Activated T-helper 1 cell treated with anti-CD3 and anti-CD28 coated beads, Interleukin-12 subunit alpha, Interleukin-12 subunit beta, Interleukin-2, Interleukin-4 antibody, amounts not matched to agents 30 ng/mL and 10 ng/mL and 1 ng/mL, durations not matched to agents 14 hours and 24 hours and 36 hours (primary cell): ENCODE measurements at regions not wholly inside any gene's neighbourhood (a gene's known extent, or its start where the extent isn't known, plus 50 kb on each side); places are given as distances from the start of the nearest gene placed in this dataset.

Experiments used
- DNase-seq: peaks from one replicate; pipeline ENCODE4 v3.0.0; 2021; ENCODE audit warnings: low spot score
- H3K27ac Mint-ChIP-seq: one replicate; pipeline ENCODE4 v1.8.0; 2021; ENCODE audit warnings: mild to moderate bottlenecking, mixed read lengths
- H3K27me3 Mint-ChIP-seq: one replicate; pipeline ENCODE4 v1.8.0; 2022; ENCODE audit warnings: mild to moderate bottlenecking, moderate library complexity, mixed read lengths; ENCODE audit not compliant: insufficient read depth
- H3K36me3 Mint-ChIP-seq: one replicate; pipeline ENCODE4 v1.8.0; 2021; ENCODE audit warnings: low read depth, mixed read lengths
- H3K4me1 Mint-ChIP-seq: one replicate; pipeline ENCODE4 v1.8.0; 2021; ENCODE audit warnings: low read depth, mixed read lengths
- H3K4me3 Mint-ChIP-seq: one replicate; pipeline ENCODE4 v1.8.0; 2021; ENCODE audit warnings: mild to moderate bottlenecking, moderate library complexity, mixed read lengths
- H3K9me3 Mint-ChIP-seq: one replicate; pipeline ENCODE4 v1.8.0; 2021; ENCODE audit warnings: mixed read lengths
- intact Hi-C: fragments of 100-400 bp; cut with micrococcal nuclease; formaldehyde crosslinking; loops from one replicate; pipeline ENCODE4 v1.15.1; 2024

- H3K27ac Mint-ChIP-seq, result no peak overlapping the region
- H3K27me3 Mint-ChIP-seq, result peaks cover 1% of the 10 kb centered on the region
- H3K4me3 Mint-ChIP-seq, result no peak overlapping the region
- DNase-seq, result no peak
- intact Hi-C loops, result no loop called here
- no peaks in the 10 kb centered on the region for H3K9me3 Mint-ChIP-seq
- no peaks in the 10 kb centered on the region for H3K36me3 Mint-ChIP-seq
- H3K4me1 Mint-ChIP-seq, result no peaks in the 10 kb centered on the region
These were observed 63.6 kb upstream of the SIRPA start for GRCh38 chr20:1831606-1832005.

GRCh38 chr20:1831096-1831495, 64.1 kb upstream of the SIRPA start:
- Mint-ChIP-seq H3K9me3 (no peaks in the 10 kb centered on the region), H3K4me3 (no peak overlapping the region), H3K27ac (no peak overlapping the region), H3K36me3 (no peaks in the 10 kb centered on the region), H3K4me1 (no peaks in the 10 kb centered on the region), H3K27me3 (peaks cover 1% of the 10 kb centered on the region)
- intact Hi-C loops, result no loop called here
- DNase-seq, result no peak

DNA sequence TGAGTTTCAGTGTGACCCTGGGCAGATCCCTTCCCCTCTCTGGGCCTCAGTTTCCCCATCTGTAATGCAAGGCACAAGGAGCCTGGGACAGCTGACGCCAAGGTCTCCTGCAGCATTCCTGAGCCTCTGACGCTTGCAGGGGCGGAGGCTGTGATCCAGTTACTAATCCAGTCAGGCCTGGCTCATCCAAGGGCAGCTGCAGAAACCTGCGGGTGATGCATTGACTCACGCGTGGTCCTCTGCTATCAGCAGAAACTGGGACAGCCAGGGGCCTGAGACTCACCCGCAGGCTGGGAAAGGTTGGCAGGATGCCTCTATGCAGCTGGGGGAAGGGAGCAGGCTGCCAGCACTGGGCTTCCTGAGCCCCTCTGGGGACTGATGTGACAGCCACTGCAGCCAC, 65.0 kb upstream of the SIRPA start:
- Mint-ChIP-seq H3K9me3 (no peaks in the 10 kb centered on the region), H3K4me1 (no peaks in the 10 kb centered on the region), H3K27me3 (no peaks in the 10 kb centered on the region), H3K4me3 (no peak overlapping the region), H3K36me3 (no peaks in the 10 kb centered on the region), H3K27ac (no peak overlapping the region)
- intact Hi-C loops, result no loop called here
- no peak for DNase-seq

DNA sequence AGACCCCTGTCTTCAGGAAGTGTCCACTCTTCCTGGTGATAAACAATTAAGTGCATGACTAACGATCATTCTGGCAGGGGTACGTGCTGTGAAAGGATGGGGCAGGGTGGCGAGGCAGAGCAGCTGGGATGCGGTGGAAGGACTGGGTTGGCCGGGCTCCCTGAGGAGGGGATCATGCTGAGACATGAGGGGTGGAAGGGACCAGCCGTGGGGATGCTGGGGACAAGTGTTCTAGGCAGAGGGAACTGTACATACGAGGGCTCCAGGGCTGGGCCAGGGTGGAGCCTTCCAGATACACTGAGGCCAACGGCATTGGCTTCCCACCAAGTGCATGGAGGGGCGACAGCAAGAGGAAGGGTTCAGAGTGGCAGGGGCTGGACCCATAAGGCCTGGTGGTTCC, 65.7 kb upstream of the SIRPA start:
- no peaks in the 10 kb centered on the region for H3K27me3 Mint-ChIP-seq
- intact Hi-C loops, result no loop called here
- no peaks in the 10 kb centered on the region for H3K36me3 Mint-ChIP-seq
- no peak overlapping the region for H3K27ac Mint-ChIP-seq
- H3K4me3 Mint-ChIP-seq, result no peak overlapping the region
- no peaks in the 10 kb centered on the region for H3K9me3 Mint-ChIP-seq
- no peaks in the 10 kb centered on the region for H3K4me1 Mint-ChIP-seq
- DNase-seq, result no peak

- Mint-ChIP-seq H3K36me3 (no peaks in the 10 kb centered on the region), H3K4me1 (no peaks in the 10 kb centered on the region), H3K27me3 (no peaks in the 10 kb centered on the region), H3K4me3 (no peak overlapping the region), H3K9me3 (no peaks in the 10 kb centered on the region), H3K27ac (no peak overlapping the region)
- intact Hi-C loops, result no loop called here
- no peak for DNase-seq
These were observed 66.4 kb upstream of the SIRPA start for GRCh38 chr20:1828786-1829131.

GRCh38 chr20:1827974-1828785, 67.0 kb upstream of the SIRPA start:
- Mint-ChIP-seq H3K36me3 (no peaks in the 10 kb centered on the region), H3K27me3 (no peaks in the 10 kb centered on the region), H3K4me1 (no peaks in the 10 kb centered on the region), H3K27ac (no peak overlapping the region), H3K9me3 (peaks cover 1% of the 10 kb centered on the region), H3K4me3 (no peak overlapping the region)
- intact Hi-C loops, result no loop called here
- no peak for DNase-seq

GRCh38 chr20:1827510-1827973, 67.7 kb upstream of the SIRPA start:
- Mint-ChIP-seq H3K4me1 (no peaks in the 10 kb centered on the region), H3K27me3 (no peaks in the 10 kb centered on the region), H3K4me3 (no peak overlapping the region), H3K9me3 (peaks cover 7% of the 10 kb centered on the region), H3K36me3 (no peaks in the 10 kb centered on the region), H3K27ac (no peak overlapping the region)
- intact Hi-C loops, result no loop called here
- DNase-seq, result no peak

DNA sequence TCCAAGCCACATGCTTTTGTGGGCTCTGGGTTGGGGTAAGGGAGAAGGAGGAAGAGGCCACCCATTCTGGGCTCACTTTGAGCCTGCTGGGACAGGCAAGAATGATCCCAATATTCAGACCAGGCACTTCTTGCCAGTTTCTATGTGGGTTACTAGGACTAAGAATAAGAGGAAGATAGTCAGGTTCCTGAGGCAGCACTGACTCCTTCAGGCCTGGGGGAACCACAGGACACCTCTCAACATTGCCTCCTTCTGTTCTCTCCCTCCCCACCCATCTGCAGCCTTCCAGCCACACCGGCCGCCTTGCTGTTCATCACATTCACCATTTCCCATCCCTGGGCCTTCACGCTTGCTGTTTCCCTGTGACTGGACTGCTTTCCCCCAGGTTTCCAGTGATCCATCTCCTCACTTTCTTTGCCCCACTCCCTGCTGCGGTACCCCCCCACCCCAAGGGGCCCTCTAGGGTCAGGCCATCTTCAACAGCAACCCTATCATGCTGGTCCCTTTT, 69.2 kb upstream of the SIRPA start:
- Mint-ChIP-seq H3K36me3 (no peaks in the 10 kb centered on the region), H3K4me1 (no peaks in the 10 kb centered on the region), H3K4me3 (no peak overlapping the region), H3K27ac (no peak overlapping the region), H3K9me3 (peaks cover 21% of the 10 kb centered on the region), H3K27me3 (no peaks in the 10 kb centered on the region)
- intact Hi-C loops, result no loop called here
- no peak for DNase-seq

GRCh38 chr20:1825507-1825906, 69.7 kb upstream of the SIRPA start:
- no peaks in the 10 kb centered on the region for H3K27me3 Mint-ChIP-seq
- H3K4me1 Mint-ChIP-seq, result no peaks in the 10 kb centered on the region
- H3K27ac Mint-ChIP-seq, result no peak overlapping the region
- H3K36me3 Mint-ChIP-seq, result no peaks in the 10 kb centered on the region
- H3K4me3 Mint-ChIP-seq, result no peak overlapping the region
- peaks cover 22% of the 10 kb centered on the region for H3K9me3 Mint-ChIP-seq
- intact Hi-C loops, result no loop called here
- DNase-seq, result no peak

GRCh38 chr20:1824834-1825233, 70.4 kb upstream of the SIRPA start:
- no peaks in the 10 kb centered on the region for H3K36me3 Mint-ChIP-seq
- DNase-seq, result no peak
- H3K27me3 Mint-ChIP-seq, result no peaks in the 10 kb centered on the region
- intact Hi-C loops, result no loop called here
- no peak overlapping the region for H3K4me3 Mint-ChIP-seq
- H3K27ac Mint-ChIP-seq, result no peak overlapping the region
- H3K9me3 Mint-ChIP-seq, result peaks cover 22% of the 10 kb centered on the region
- H3K4me1 Mint-ChIP-seq, result no peaks in the 10 kb centered on the region

GRCh38 chr20:1824181-1824580, 71.0 kb upstream of the SIRPA start:
- Mint-ChIP-seq H3K27me3 (no peaks in the 10 kb centered on the region), H3K9me3 (peaks cover 22% of the 10 kb centered on the region), H3K4me1 (no peaks in the 10 kb centered on the region), H3K4me3 (no peak overlapping the region), H3K27ac (no peak overlapping the region), H3K36me3 (no peaks in the 10 kb centered on the region)
- intact Hi-C loops, result no loop called here
- DNase-seq, result no peak

DNA sequence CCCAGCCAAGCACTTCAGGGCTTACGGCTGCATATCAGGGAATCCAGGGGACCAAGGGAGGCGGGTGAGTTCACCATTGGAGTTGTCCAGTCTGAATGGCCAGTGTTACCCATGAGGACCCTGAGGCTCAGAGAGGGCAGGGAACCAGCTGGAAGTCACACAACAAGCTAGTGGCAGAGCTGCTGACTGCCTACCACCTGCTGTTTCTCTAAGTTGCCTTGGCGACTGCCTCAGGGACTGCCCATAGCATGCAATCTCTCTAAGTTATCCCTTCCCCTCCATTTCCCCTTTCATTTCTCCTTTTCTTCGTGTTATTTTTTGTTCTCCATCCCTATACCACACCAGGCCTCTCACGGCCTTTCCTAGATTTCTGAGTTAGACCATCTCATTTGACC, 71.8 kb upstream of the SIRPA start:
- Mint-ChIP-seq H3K4me3 (no peak overlapping the region), H3K27ac (no peak overlapping the region), H3K4me1 (no peaks in the 10 kb centered on the region), H3K9me3 (peaks cover 22% of the 10 kb centered on the region), H3K27me3 (peaks cover 3% of the 10 kb centered on the region), H3K36me3 (no peaks in the 10 kb centered on the region)
- no peak for DNase-seq
- intact Hi-C loops, result no loop called here

DNA sequence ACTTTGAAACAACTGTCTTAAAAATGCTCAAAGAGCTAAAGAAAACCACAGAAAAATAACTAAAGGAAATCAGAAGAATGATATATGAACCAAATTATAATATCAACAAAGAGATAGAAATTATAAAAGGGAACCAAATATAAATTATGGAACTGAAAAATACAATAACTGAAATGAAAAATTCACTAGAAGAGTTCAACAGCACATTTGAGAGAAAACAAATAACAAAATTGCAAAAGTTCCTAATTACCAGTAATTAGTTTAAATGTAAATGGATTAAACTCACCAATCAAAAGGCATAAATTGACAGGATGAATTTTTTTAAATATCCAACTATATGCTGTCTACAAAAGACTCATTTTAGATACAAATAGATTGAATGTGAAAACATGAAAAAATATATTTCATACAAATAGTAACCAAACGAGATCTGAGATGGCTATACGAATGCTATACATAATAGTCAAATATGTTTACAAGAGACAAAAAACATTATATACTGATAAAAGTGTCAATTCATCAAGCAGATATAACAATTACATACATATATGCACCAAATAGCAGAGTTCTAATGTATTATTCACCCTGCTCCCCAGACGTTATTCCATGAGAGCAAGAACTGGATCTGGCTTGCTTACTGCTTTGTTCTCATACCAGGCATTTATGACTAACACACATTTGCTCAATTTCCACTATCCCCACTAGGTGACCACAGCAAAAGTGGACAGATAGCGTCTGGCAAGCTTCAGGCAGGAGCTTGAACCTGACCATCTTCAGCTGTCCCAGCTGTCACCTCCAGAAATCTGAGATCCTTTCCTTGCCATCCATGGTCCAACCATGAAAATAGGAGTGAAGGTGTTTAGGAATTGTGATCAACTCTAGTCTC, 72.4 kb upstream of the SIRPA start:
- no peak for DNase-seq
- intact Hi-C loops, result no loop called here
- no peak overlapping the region for H3K27ac Mint-ChIP-seq
- H3K36me3 Mint-ChIP-seq, result no peaks in the 10 kb centered on the region
- no peaks in the 10 kb centered on the region for H3K4me1 Mint-ChIP-seq
- H3K4me3 Mint-ChIP-seq, result no peak overlapping the region
- H3K27me3 Mint-ChIP-seq, result peaks cover 10% of the 10 kb centered on the region
- H3K9me3 Mint-ChIP-seq, result peaks cover 22% of the 10 kb centered on the region
